GM19025 (cell line): ENCODE measurements at regions not wholly inside any gene's neighbourhood (a gene's known extent, or its start where the extent isn't known, plus 50 kb on each side); places are given as distances from the start of the nearest gene placed in this dataset.
"Not testable (repeated sequence)": the region's sequence is repeated elsewhere in the genome, so short reads cannot be mapped to it uniquely, and the experiment has no call there.

Experiments
- ATAC-seq: cut with Tn5 transposase; IDR thresholded peaks from one replicate; pipeline ENCODE4 v1.9.1; 2021; ENCODE audit warnings: mild to moderate bottlenecking, low read depth, moderate library complexity; ENCODE audit not compliant: unreplicated experiment

DNA sequence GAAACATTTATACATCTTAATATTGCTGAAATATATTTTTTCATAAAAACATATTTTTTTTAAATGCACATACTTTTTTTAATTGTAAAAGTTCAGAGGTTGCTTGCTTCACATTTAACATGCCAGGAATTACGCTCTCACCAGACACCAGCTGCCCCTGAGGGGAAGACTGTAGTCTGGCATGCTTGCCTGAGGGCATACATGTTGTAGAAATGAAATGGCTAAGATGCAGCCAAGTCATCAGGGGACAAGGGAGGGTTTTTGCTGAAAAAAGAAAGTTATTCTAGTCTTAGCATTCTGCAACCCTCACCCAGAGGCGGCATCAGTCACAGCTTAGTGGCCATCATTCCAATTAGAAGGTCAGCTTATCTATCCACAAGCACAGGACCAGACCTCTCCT is 426.7 kb upstream of the FTMT start:
- no peak for ATAC-seq

DNA sequence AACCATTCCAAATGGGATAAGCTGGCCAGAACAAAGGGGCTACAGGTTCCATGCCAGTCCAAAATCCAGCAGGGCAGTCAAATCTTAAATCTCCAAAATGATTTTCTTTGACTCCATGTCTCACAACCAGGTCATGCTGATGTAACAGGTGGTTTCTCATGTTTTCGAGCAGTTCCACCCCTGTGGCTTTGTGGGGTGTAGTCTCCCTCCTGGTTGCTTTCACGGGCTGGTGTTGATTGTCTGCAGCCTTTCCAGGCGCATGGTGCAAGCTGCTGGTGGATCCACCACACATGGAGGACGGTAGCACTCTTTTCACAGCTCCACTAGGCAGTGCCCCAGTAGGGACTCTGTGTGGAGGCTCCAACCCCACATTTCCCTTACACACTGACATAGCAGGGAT is 425.5 kb upstream of the FTMT start:
- ATAC-seq: no peak

DNA sequence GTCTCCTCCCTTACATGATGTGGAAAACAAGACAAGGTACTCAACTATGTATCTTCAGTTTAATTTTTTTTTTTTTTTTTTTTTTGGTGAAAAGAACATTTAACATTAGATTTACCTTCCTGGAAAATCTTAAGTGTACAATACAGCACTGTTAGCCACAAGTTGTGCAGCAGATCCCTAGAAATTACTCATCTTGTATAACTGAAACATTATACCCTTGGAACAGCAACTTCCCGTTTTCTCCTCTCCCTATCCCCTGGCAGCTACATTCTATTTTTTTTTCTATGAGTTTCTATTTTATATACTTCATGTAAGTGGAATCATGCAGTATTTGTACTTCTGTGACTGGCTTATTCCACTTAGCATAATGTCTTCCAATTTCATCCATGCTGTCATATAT is 421.9 kb upstream of the FTMT start:
- no peak for ATAC-seq

DNA sequence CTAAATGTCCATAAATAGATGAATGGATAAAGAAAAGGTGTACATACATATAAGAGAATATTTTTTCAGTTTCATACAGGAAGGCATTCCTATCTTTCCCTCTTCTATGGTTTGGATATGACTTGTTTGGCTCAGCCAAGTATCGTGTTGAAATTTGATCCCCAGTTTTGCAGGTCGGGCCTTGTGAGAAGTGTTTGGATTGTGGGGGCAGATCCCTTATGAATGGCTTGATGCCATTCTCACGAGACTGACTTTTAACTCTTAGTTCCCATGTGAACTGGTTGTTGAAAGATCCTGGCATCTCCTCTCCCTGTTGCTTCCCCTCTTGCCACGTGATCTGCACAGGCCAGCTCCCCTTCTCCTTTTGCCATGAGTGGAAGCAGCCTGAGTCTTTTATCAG is 421.1 kb upstream of the FTMT start:
- ATAC-seq: no peak

DNA sequence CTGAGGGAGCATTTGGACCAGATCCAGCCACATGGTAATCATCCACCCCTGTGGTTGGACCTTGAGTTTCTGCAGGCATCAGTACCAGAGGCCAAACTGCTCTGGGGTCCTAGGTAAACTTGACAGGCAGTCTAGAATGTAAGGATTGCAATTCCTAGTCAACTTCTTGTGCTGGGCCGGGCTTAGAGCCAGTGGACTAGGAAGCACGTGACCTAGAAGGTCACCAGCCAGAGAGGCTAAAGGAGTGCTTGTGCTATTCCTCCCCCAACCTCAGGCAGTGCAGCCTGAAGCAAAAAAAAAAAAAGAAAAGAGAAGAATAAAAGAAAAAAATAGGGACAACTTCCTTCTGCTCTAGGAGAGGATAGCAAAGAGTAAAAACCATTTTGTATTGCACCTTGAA is 406.2 kb upstream of the FTMT start:
- no peak for ATAC-seq

DNA sequence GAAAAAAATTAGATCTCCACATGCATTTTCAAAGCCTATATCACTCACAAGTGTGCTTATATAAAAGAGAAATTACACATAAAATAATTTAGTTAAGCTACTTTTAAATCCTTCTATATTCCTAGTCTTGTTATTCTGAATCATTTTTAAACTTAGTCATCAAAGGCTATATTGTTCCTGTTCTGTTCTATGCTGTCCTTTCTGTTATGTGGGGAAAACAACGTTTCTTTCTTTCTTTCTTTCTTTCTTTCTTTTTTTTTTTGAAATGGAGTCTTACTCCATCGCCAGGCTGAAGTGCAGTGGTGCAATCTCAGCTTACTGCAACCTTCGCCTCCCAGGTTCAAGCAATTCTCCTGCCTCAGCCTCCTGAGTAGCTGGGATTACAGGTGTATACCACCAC is 389.2 kb upstream of the FTMT start:
- no peak for ATAC-seq

DNA sequence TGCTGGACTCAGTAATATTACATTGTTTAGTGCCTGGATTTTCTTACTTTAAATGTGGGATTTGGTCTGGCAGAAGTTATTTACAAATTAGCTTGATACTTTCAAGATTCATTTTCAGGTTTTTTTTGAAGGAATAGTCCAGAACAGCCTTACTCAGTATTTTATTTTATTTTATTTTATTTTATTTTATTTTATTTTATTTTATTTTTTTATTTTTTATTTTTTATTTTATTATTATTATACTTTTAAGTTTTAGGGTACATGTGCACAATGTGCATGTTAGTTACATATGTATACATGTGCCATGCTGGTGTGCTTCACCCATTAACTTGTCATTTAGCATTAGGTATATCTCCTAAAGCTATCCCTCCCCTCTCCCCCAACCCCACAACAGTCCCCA is 380.5 kb upstream of the FTMT start:
- ATAC-seq: not testable (repeated sequence)

DNA sequence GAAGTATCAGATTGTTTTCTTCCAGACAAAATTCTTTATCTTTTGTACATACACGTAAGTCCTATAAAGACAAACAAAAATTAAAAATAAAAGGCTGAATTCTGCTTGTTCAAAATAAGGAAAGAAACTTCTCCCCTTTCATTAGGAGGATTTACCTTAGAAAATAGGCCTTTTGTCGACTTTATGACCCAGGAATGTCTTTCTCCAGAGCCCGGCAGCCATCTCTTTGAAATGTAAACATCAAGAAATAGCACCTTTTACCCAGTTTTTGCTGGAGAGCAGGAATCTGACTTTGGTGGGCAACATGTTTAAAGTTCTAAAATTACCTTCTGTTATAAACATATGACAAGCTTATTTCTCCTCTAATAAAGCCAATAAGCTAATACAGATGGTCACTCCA is 373.0 kb upstream of the FTMT start:
- no peak for ATAC-seq

DNA sequence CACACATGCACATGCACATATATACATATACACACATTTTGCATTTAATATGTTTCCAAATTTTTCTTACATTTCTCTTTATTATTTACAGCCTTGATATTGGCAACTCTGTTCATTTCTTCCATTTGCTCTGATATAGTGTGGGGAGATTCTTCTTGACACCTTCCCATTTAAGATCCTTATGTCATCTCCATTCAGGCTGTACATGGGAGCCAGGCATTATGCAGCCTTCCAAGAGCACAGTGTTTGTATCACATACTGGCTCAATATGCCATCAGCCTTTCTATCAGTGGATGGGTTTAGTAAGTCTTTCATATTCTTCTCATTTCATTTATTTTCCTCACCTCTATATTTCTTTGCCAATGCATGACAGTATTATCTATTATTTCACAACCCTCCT is 372.3 kb upstream of the FTMT start:
- ATAC-seq: no peak

DNA sequence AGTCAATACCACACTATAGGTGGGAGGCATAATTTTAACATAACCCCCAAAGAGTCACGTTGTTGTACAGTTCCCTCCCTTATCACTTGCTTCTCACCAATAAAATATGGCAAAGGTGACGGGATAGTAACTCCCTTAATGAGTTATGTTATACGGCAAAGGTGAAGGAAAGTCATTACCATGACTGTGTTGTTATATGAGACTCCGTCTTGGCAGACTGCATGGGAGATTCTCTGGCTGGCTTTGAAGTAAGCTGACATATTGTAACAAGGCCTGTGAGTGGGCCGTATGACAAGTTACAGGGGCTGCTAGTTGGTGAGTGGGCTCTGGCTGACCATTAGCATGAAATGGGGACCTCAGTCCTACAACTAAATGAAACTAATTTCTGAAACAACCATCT is 366.4 kb upstream of the FTMT start:
- no peak for ATAC-seq

DNA sequence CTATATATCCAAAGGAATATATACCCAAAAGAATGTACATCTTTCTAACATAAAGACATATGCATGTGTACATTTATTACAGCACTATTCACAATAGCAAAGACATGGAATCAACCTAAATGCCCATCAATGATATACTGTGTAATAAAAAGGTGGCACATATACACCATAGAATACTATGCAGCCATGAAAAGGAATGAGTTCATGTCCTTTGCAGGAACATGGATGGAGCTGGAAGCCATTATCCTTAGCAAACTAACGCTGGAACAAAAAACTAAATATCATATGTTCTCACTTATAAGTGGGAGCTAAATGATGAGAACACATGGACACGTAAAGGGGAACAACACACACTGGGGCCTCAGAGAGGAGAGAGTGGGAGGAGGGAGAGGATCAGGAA is 365.7 kb upstream of the FTMT start:
- ATAC-seq: not testable (repeated sequence)

DNA sequence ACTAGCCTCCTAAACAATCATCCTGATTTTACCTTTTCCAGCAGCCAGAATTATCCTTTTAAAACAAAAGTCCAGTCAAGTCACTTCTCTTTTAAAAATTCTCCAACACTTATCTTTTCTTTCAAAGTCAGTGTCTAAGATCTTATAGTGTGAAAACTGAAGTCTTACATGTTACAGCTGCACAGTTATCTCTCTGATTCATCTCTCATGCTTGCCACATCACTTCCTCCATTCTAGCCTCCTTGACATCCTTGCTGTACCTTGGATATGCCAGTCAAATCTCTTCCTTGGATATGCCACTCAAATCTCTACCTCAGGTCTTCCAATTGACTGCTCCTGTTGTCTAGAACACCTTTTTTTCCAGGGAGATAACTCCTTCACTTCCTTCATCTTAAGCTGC is 361.7 kb upstream of the FTMT start:
- ATAC-seq: no peak

DNA sequence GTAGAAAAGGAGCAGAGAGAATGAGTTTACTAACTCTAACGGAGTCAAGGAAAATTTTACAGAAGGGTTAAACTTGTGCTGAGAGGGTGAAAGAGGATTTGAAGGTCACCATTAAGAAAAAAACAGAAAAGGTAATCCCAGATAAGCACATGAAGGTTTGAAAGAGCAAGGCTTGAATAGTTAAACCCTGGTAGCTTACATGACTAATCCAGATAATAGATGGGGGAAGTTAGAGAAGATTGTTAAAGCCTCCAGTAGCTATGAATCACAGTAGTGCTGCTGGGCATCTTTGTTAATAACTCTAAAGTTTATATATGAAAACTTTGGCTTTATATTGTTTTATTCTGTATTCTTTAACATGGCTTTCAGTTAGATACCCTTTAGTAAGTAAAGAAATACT is 354.5 kb upstream of the FTMT start:
- no peak for ATAC-seq

DNA sequence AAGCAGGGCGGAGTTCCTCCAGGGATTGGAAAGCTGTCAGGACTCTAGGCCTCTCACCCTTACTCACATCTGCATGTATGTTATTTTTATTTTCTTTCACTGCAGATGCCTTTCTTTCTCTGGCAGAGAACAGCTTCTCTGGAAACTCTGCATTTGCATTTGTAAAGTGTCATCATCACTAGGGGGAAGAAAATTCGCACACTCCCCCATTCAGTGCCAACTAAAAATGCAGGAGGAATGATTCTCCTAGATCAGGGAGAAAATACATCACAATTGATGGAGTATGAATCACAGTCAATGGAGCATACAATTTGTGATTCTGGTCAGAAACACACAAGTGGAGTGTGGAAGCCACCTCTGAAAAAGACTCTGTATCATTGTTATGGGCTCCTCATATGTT is 351.4 kb upstream of the FTMT start:
- ATAC-seq: no peak

DNA sequence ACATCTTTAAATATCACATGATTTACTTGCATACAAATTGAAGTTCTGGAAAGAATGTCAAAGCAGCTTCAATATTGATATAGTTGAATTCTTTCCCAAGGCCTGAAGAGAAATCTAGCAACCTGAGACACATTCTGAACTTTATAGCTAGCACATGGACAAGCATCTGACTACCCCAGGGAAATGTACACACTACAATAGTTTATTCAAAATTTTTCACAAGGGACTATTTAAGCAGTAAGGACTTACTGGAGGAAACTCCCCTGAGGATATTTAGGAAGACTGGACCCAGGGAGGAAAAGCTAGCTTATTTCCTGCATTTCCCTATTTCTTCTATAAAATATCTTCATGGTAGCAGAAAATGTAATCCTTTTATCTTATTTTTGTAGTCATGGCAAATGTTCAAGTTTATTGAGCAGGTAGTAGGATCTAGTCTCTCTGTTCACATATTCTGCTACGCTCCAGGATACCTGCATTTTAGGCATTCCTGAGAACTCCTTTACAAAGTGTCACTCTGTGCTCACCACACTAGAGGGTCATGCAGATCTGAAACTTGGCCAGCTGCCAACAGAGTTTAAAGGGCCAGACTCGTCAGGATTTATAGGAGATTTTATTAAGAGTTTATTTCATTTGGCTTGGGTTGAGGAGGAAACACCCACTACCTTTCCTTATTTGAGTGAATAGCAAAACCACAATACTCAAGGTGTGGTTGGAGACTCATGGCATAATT is 348.4 kb upstream of the FTMT start:
- ATAC-seq: no peak

DNA sequence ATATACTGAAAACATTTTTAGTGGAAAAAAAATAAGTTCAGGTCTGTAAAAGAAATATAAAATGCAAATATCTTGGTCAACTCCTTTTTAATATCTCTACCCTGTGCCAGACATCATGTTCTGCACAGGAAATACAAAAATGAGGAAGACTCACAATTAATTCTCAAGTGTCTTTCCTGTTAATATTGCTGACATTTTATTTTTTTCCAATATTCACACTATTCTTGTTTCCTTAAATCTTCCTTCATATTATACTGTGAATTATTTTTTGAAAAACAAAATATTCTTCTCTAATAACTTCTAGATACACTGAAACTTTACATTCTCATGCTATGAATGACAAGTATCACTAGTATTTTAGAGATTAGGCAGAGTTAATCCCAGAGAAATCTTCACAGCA is 334.7 kb upstream of the FTMT start:
- ATAC-seq: no peak

DNA sequence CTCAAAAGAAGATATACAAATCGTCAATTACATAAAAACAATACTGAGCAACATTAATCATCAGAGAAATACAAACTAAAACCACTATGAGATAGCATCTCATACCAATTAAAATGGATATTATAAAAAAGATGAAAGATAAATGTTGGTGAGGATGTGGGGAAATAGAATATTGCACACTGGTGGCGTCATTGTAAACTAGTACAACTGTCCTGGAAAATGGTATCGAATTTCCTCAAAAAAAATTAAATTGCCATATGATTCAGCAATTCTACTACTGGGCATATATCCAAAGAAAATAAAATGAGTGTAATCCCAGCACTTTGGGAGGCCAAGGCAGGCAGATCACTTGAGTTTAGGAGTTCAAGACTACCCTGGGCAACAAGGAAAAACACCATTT is 326.0 kb upstream of the FTMT start:
- no peak for ATAC-seq

DNA sequence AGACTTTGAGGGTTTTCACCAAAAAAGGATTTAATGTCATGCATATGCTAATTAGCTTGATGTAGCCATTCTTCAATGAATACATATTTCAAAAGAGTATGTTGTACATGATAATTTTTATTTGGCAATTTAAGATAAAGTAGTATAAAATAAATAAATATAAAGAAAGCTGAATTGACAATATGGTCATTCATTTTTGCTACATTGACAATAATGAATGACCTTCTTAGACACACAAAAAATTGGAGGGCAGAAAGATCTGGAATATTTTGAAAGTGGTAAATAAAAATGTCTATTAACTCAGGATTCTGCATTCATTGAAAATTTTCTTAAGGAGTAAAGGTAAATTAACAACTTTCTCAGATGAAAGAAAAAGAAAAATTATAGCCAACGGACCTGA is 324.8 kb upstream of the FTMT start:
- ATAC-seq: no peak

DNA sequence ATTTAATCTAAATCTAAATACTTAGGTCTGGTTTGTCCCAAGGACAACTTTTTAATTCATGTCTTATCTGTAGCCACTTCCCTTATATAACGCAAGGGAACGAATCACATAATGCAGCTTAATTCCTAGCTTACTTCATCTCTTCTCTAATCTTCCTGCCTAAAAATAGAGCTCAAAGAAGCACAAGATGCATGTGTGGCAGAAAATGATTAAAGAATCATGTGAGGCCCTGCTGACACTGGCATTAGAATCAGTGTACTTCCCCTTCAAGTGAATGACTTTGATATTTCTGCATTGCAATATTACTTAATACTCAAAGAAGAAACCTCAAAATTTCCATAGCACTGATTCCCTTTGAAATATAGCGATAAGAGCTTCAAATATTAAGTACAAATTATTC is 317.9 kb upstream of the FTMT start:
- no peak for ATAC-seq

DNA sequence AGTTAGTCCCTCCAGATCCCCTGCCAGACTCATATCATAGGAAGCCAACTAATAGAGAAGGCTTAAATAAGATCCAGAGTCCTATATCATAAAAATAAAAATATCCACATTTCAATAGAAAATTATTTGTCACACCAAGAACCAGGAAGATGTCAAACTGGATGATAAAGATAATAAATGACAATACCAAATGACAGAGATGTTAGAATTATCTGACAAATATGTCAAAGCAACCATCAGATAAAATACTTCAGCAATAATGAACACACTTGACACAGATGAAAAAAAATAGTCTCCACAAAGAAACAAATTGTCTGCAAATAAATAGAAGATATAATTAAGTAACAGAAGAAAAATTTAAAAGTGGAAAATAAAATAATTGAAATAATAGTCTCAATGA is 300.7 kb upstream of the FTMT start:
- ATAC-seq: no peak

DNA sequence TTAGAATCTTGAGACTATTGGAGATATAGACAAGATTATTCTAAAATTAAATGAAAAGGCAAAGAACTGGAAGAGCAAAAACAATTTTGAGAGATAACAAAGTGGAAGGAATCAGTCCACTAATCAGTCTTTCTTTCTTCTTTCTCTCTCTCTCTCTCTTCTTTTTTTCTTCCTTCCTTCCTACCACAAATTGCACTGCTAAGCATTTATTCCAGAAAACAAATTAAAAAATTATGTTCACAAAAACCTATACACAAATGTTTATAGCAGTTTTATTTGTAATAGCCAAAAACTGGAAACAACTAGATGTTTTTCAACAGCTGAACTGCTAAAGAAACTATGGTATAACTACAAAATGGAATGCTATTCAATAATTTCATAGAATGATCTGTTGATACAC is 291.9 kb upstream of the FTMT start:
- no peak for ATAC-seq

DNA sequence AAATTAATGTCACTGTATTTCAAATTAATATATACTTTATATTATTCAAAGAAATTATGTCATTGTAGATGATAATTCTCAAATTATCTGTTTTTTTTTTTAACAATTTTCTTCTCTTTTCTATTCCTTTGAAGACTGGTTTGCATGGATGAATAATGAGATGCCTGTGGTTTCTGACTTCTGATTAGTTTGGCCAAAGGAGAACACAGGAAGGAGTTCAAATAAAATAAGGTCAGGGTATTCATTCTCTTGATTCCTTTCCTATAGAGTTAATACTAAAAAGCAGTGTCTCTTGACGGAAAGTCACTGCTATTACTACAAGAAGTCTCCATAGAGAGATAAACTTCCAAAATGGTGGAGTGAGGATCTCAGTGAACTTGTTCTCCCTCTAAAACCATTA is 279.6 kb upstream of the FTMT start:
- ATAC-seq: no peak

DNA sequence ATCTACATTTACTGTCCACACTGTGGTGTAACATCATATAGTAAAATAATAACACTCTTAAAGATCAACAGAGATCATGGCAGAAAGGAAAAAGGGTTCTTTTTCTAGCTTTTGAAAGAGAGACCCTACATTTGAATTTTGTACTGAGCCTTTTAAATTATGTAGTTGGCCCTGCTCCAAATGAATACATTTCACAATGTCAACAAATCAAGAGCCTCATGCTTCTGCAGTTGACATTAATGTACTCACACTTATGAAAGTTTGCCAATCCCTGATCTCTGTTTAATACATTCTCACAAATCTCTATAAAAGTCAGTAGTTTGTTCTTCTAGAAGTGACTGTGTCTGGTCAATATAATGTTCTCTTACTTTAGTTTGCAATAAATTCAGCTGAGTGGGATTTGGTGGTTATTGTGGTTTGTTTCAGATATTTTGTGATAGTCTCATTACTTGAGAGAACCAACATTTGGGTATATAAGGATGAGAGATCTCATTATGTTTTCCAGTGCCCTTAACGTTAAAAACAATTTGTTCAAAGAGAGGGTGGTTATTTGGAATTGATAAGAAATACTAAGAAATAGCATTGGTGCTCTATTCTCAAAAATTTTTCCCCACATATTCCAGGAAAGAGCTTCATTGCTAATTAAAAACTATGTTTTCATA is 277.8 kb upstream of the FTMT start:
- ATAC-seq: no peak
